ENCODE measurements at regions not wholly inside any gene's neighbourhood (a gene's known extent, or its start where the extent isn't known, plus 50 kb on each side); places are given as distances from the start of the nearest gene placed in this dataset.

DNA sequence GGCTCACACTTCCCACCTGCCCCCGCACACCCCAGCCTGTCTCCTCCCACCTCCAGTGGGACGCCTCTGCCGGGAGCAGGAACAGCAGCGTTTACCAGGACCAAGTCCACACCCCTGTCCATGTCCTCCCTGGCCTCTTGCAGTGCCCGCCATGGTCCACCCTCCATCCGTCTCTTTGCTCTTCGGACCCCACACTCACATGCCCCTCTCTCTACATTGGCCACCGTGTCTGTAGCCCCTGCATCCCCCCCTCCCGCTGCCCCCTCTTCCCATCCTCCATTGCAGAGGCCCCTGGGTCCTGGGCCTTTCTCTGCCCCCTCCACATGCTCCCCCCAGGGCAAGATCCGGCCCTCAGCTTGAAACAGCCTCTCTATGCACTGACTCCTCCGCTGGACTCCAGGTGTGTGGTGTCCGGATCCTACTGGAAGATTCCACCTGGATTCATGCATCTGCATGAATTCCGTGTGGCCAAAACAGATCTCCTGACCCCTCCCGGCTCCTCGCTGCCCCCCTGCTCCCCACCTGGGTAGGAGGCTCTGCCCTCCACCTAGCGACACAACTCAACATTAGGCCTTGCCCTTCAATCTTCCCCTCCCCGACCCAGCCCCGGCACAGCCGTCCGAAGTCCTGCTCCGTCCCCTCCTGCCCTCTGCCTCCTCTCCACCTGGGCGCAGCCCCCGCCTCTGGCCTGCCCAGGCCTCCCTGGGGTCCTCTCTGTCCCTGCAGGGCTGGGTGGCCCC is 168.5 kb downstream of the OLFM1 start:
- DNase-seq: no peak

DNA sequence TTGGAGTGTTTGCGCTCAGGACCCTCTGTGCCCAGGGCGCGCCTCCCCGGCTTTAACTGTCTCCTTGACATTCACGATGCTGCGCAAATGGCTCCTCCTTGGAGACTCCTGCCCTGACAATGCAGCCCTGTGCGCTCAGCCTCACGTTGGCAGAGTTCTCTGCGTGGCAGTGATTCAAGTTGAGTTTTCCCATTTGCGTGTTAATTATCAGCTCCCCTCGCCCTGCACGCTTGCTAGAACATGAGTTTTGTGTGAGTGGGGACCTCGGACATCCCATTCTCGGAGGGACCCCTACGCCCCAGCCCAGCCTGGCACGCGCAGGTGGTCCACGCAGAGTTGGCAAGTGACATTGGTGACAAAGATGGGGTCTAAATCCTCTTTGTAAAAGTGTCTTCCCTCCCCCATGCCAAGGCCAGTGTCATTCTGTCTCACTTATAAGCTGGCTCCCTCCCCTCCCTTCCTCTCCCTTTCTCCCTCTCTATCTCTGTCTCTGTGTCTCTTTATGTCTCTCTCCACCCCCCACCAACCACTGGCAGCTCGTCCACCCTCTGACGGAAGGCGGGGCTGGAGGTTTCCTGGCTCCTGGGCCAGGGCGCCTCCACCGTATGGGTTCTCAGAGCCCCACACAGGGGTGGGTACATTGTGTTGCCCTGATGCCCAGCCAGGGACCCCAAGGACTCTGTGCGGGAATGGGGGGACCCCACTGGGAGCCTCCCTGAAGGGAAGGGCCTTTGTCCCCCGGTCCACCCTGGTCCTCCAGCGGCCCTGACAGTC is 169.3 kb downstream of the OLFM1 start:
- no peak for DNase-seq

DNA sequence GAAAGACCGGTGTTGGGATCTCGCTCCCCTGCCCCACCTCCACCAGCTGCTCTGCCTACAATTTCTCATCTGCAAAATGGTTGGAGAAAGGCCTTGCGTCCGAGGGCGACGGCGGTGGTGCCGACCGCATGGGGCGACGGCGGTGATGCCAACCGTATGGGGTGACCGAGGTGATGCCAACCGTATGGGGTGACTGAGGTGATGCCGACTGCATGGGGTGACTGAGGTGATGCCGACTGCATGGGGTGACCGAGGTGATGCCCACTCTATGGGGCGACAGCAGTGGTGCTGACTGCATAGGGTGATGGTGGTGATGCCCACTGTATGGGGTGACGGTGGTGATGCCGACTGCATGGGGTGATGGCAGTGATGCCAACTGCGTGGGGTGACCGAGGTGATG is 171.0 kb downstream of the OLFM1 start:
- DNase-seq: no peak

DNA sequence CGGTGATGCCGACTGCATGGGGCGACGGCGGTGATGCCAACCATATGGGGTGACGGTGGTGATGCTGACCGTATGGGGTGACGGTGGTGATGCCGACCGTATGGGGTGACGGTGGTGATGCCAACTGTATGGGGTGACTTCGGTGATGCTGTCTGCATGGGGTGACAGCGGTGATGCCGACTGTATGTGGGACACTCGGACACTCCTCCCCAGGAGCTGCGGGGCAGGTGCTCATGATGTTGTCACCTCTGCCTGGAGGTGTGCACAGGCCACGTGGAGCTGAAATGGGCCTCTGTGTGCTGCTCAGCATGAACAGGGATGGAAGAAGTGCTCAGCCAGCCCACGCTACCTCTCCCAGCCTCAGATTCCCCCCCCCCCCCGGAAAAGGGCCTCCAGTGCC is 171.8 kb downstream of the OLFM1 start:
- DNase-seq: no peak

DNA sequence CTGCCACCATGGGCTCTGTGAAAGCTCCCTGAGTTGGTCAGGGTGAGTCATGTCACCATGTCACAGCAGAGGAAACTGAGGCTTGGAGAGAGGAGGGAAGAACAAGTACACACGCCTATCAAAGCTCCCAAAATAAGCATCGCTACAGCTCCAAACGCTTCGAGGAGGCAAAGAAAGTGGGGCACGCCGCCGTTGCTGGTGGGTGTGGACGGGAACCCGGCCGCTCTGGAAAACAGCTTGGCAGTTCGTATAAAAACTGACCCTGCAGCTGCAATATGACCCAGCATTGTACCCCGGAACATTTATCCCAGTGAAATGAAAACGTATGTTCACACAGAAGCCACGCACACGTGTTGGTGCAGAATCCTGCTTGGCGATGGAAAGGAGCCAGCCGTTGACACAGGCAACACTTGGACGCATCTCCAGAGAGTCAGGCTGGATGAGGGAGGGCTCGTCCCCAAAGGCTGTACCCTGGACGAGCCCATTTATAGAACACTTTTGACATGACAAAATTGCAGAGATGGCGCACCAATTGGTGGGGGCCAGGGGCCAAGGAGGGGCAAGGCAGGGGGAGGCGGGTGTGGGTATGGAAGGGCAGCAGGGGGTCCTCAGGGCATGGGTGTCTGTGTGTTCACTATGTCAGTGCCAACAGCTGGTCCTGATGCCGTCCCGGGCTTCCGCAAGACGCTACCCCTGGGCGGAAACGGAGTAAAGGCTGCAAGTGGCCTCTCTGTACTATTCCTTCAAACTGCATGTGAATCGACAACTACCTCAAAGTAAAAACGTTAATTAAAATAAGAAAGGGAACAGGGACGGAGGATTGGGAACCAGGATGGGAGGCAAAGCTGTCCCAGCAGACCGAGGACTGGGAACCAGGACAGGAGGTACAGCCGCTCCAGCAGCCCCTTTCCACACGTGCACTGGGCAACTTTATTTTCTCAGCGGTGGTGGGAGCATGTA is 173.0 kb downstream of the OLFM1 start:
- no peak for DNase-seq

DNA sequence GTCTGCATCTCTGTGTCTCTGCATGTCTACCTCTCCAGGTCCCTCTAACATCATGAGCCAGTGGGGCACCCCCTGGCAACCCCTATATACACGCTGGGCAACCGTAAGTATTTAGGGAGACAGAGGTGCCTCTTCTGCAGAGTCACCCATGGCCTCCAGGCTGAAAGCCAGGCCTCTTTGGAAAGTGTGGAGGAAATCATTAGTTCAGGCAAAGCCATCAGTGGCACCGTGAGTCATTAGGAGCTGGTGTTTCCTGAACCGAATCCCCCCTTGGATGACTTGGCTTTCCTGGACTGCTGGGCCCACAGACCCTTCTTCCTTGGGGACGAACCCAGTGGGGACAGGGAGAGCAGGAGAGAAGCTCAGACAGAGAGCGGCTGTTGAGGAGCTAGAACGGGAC is 174.8 kb downstream of the OLFM1 start:
- DNase-seq: no peak

DNA sequence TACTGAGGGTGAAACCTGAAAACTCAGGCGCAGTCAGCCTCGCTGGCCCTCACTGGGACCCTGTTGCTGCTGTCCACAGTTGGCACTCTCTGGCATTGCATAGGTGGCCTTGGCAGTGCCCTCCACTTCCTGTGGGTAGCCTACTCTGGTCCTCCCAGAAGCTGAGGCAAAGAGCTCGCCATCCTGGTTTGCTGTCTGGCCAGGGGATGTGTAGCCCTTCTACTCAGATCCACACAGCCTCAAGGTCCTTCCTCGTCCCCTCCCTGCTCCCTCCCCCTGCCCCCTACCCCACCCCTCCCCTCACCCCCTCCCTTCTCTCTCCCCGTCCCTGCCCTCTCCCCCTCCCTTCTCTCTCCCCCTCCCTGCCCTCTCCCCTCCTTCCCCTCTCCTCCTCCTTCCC is 176.0 kb downstream of the OLFM1 start:
- no peak for DNase-seq

DNA sequence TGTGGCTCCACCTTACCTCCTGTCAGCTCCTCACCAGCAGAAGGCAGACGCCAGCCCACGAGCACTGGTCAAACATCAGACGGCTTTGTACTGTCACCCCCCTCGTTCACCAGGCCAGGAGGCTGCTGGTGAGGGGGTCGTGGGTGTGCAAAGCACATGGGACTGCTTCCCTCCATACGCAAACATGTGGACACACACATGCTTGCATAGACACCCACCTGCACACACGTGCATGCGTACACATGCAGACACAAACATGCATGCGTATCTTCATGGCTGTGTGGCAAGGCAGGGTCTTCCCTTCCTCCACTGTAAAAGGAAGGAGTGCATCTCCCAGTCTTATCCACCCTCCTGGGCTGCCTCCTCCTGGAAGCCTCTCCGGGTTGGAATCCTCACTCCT is 178.5 kb downstream of the OLFM1 start:
- DNase-seq: no peak

DNA sequence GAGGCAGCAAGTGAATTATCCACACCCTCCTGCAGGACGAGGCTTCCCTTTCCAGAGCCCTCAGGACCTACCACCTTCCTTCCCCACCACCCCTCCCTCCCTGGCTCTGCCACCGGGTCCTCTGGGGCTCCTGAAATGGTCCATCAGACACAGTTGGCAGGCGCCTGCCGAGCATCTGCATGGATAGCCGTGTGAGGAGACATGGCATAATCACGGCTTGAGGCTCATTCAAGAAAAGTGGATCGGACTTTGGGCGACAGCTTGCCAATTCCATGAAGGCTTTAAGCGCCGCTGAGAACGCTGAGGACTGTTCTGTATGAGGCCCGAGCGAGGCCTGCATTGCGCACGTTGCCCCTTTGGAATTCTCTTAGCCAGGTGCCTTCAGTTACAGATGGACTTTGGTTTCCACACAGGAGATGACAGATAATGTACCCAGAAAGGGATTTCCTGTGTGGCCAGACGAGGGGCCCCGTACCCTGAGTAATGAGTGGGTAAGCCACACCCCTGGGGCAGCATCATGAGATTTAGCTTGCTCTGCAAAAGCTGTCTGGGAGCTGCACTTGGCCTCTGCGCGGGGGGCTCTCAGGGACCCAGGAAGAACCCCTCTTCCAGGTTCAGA is 179.8 kb downstream of the OLFM1 start:
- DNase-seq: no peak

DNA sequence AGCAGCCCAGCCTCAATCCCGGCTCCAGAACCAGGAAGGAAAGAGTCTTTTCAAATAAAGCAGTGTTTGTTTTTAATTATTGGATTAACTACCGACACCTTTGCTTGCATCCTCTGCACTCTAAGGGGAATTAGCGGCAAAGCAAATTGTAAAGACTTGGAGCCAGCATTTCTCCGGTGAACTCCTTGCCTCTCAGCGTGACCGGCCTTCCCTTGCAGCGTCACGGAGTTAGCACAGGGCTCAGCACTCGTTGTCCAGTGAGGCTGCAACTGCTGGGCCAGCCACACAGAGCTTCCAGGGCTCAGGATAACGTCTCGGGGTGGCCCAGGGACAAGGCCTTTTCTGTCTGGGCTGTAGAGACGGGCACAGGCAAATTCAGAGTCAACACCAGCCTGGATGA is 180.6 kb downstream of the OLFM1 start:
- DNase-seq: no peak

DNA sequence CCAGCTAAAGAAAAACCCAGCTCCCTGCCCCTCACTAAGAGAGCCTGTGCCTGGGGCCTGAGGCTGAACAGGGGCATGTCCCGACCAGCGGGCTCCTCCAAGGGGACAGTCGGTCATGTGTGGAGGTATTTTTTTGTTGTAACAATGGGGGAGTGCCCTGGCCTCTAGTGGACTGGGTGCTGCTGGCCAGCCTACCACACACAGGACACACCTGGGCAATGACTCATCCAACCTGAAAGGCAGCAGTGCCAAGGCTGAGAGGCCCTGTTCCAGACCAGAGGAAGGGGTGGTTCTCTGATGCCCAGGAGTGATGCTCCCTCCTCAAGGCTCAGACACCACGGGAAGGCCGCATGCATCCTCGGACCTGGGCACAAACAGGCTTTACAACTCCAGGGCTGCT is 181.5 kb downstream of the OLFM1 start:
- DNase-seq: no peak

DNA sequence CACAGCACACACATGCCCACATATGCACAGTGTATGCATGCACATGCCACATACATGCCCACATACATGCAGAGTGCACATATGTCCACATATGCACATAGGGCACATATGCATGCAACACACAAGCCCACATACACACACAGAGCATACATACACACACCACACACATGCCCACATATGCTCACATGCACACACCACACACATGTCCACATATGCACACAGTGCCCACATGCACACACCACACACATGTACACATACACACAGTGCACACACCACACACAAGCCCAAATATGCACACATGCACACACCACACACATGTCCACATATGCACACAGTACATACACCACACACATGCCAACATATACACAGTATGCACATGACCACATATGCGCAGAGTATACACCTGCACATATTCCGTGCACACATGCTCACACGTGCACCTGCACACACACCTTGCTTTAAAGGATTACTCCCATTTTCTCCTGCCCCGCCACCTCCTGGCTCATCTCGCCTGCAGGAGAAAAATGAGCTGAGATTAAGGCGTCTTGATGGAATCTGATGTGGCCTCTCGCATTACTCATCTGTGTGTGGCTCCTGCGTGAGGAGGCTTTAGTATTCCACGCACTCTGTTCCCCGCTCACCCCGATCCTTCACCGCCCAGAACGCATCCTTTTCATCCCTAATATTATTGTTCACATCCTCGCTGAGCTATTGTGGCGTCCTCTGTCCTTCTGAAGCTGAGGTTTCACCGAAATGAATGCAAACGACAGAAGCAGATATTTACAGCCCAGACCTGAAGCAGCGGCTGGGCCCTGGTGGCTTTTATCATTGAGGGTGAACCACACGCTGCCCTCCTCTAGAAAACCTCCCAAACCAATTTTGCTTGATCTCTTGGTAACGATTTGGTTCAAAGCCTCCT is 182.7 kb downstream of the OLFM1 start:
- DNase-seq: no peak

DNA sequence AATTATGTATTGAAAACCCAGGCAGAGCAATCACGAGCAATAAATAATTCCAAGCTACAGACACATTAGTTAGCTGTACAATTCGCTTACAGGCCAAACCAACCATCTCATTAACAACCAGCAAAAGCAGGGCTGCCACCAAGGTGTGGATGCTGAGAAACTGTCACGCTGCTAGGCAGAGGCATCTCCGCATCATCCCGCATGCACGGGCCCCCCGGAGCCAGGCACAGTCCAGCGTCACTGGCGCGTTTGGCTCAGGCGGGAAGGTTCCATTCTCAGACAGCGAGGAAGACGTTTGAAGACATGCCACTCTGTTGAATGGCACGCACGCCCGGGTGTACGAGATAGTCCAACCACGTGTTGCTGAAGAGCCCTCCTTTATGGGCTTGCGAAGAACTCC is 184.0 kb downstream of the OLFM1 start:
- DNase-seq: no peak

DNA sequence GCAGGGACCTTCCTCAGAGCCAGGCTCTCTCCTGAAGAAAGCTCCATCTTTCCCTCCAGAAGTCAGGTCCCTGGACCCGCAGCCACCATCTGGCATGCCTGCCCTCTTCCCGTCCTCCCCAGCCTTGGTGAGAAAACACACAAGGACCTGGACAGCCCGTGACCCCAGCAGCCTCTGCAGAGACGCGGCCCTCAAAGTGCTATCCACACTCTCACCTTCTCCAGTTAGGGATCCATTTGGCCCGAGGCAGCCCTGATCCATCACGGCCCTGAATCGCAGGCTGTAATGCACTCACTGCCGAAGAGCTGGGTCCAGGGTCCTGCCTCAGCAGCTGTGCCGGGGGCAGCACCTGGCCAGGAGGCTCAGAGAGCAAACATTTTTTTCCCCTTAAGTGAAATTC is 185.1 kb downstream of the OLFM1 start:
- no peak for DNase-seq

DNA sequence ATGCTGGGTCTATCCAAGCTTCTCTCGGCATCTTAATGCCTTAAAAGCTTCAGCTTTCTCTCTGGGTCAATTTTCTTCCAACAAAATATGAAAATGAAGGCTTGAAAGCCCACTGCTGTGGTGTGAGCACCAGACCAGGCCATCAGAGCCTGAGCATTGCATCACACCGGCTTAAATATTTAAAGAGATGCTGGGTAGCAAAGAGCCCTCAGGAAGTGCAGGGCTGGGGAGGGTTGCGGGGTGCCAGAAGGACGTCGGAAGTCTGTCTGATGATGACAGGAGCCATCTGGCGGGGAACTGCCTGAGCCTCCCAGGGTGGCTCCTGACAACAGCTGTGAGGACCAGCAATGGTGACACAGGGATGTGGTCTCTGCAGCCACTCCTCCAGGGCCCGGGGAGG is 185.5 kb downstream of the OLFM1 start:
- DNase-seq: no peak

DNA sequence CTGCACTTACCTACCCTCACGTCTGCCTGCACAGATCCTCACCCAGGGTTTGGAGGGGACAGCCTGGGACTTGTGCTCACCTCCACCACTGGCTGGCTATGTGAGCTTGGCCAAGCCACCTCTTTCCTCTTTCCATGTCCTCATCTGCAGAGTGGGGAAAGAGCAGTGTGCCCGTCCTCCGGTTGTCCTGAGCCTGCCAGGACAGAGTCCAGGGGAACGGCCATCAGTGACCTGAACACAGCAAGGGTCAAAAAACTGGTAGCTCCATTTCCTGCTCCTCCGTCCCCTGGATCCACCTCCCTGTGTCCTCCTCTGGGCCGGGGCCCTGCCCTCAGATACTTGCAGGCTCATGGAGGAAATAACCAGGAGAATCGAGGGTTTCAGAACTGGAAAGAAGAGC is 187.7 kb downstream of the OLFM1 start:
- DNase-seq: no peak

DNA sequence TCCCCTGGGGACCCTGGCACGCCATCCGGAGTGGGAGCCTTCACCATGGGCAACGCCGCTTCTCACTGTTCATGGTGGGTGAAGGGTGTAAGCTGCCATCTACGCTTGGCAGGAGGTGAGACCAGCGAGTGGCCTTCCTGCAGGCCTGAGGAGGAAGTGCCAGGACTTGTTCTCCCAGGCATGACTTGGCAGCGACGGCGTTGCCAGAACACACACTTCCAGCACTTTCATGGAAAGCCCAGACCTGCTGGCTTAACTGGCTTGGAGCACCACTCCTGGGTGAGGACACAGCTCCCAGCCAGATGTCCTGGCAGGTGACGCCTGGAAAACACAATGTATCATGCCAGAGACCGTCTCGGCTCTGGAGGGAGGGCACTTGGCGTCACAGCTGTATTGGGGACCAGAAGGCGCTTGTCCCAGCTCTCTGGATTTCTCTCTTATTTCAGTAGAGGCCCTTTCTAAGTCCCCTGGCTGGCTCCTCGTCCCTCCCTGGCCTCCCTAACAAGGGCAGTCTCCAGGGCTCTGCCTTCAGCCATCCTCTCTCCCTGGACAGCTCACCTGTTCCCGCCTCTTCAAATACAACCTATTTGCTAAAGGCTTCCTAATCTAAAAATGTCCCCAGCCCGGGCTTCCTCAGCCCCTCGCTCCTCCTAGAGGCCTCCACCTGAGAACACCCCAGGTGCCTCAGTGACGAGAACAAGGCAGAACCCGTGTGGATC is 188.3 kb downstream of the OLFM1 start:
- DNase-seq: no peak

DNA sequence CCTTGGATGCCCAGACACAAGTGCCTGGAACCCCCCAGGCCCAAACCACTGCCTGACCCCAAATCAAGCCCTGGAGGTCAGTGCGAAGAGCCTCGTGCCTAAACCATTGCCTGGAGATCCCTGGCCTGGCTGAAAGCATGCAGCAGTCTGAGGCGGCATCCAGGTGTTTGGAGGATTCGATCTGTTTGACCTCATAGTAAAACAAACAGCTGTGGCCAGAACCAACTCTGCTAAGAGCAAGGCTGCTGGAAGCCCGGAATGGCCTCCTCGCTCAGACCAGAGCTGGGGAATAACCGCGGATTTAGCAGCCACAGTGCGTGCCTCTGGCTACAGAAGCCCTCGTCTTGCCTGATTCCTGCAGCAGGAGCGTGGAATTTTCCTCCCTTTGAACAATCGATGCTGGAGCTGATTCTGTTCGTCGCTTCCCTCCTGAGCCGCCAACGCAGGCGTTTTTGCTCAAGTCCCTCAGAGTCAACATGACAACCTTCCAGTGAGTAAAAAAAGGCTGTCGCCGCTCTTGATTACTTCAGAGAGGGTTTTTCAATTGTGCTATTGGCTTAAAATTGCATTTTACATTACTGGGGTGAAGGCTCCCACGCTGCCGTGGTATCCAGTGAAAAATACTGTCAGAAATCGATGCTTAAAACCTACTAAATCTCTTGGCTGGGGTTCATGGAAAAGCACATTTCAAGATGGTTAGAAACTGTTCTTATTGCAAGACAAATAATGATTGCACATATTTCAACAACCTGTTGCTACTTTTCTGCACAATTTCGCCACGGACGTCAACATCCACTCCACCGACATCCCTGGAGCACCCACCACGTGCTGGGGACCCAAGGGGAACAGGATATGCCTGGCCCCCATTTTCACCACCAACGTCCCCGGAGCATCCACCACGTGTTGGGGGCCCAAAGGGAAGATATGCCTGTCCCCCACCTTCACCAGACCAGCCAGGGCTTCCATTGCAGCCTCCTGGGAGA is 190.0 kb downstream of the OLFM1 start:
- no peak for DNase-seq

DNA sequence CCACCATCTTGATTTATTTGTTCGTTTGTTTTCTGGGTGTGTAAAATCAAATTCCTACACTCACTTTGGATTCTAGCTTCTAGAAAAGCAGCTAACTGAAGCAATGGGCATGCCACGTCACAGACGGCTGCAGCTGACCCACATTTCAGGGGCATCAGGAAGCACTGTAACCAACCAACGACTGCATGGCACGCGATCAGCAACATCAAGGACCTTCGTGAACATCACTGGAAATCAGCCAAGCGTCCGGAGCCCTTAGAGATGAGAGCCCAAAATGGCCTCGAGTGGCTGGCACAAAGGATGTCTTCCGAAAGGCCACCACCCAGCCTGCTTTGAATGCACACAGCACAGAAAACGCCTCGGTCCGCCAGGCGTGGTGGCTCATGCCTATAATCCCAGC is 191.1 kb downstream of the OLFM1 start:
- peak; percentile 46 for DNase-seq

DNA sequence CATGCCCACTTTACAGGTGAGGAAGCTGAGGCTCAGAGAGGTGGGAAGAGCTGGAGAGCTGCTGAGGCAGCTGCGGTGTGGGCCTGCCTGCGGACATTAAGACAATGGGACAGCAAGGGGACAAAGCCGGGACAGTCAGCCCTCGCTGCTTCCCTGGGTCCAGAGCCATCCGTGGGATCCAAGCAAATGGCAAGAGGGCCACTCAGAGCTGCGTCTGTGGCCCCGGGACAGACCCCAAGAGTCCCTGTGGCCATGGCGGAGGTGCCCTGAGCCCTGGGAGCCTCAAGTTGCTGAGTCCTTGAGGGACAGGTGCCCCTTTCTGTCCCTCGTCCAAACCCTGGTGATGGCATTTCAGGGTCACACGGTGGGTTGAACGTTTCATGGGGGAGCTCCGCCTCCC is 191.9 kb downstream of the OLFM1 start:
- DNase-seq: no peak
